ENCODE measurements at regions not wholly inside any gene's neighbourhood (a gene's known extent, or its start where the extent isn't known, plus 50 kb on each side); places are given as distances from the start of the nearest gene placed in this dataset.

GRCh38 chr3:94616833-94617232 is 554.0 kb downstream of the NSUN3 start:
- no peak for TF ChIP-seq CTCF (IDR thresholded peaks at IDR 0.05; ENCODE audit: low read depth, low read length)
- DNase-seq (ENCODE audit: low read depth in 2 of 2) = peak in 1 of 2 donors; percentile 64

GRCh38 chr3:94617312-94617711 is 554.5 kb downstream of the NSUN3 start:
- DNase-seq (ENCODE audit: low read depth in 2 of 2) = no peak
- no peak overlapping the region for H3K4me3 ChIP-seq (replicated peaks in 1 of 2; ENCODE audit: low read depth in 2 of 2, low read length in 2 of 2)
- no peak for TF ChIP-seq CTCF (IDR thresholded peaks at IDR 0.05; ENCODE audit: low read depth, low read length)

More at GRCh38 chr3:94616833-94617232, 554.0 kb downstream of the NSUN3 start:
- no peak overlapping the region for H3K4me3 ChIP-seq (replicated peaks in 1 of 2; ENCODE audit: low read depth in 2 of 2, low read length in 2 of 2)

- no peak for TF ChIP-seq CTCF (IDR thresholded peaks at IDR 0.05; ENCODE audit: low read depth, low read length)
- DNase-seq (ENCODE audit: low read depth in 2 of 2) = no peak
- no peak overlapping the region for H3K4me3 ChIP-seq (replicated peaks in 1 of 2; ENCODE audit: low read depth in 2 of 2, low read length in 2 of 2)
These were observed 556.8 kb downstream of the NSUN3 start for GRCh38 chr3:94619643-94620042.

- no peak overlapping the region for H3K4me3 ChIP-seq (replicated peaks in 1 of 2; ENCODE audit: low read depth in 2 of 2, low read length in 2 of 2)
- no peak for TF ChIP-seq CTCF (IDR thresholded peaks at IDR 0.05; ENCODE audit: low read depth, low read length)
- no peak for DNase-seq (ENCODE audit: low read depth in 2 of 2)
These were observed 563.7 kb downstream of the NSUN3 start for GRCh38 chr3:94626573-94626972.

- DNase-seq (ENCODE audit: low read depth in 2 of 2) = no peak
- no peak for TF ChIP-seq CTCF (IDR thresholded peaks at IDR 0.05; ENCODE audit: low read depth, low read length)
- H3K4me3 ChIP-seq (replicated peaks in 1 of 2; ENCODE audit: low read depth in 2 of 2, low read length in 2 of 2) = no peak overlapping the region
These were observed 564.8 kb downstream of the NSUN3 start for GRCh38 chr3:94627689-94628088.

- H3K4me3 ChIP-seq (replicated peaks in 1 of 2; ENCODE audit: low read depth in 2 of 2, low read length in 2 of 2) = no peak overlapping the region
- no peak for DNase-seq (ENCODE audit: low read depth in 2 of 2)
- TF ChIP-seq CTCF (IDR thresholded peaks at IDR 0.05; ENCODE audit: low read depth, low read length) = no peak
These were observed 580.5 kb downstream of the NSUN3 start for GRCh38 chr3:94643400-94643799.

GRCh38 chr3:94645790-94646189 is 582.9 kb downstream of the NSUN3 start:
- H3K4me3 ChIP-seq (replicated peaks in 1 of 2; ENCODE audit: low read depth in 2 of 2, low read length in 2 of 2) = no peak overlapping the region
- no peak for DNase-seq (ENCODE audit: low read depth in 2 of 2)
- no peak for TF ChIP-seq CTCF (IDR thresholded peaks at IDR 0.05; ENCODE audit: low read depth, low read length)

Measured in cardiac fibroblast (primary cell).